OCI-LY1 (cell line): ENCODE measurements at regions not wholly inside any gene's neighbourhood (a gene's known extent, or its start where the extent isn't known, plus 50 kb on each side); places are given as distances from the start of the nearest gene placed in this dataset.

Experiments used
- CTCF ChIP-seq: fragments of 200-600 bp; sonication (generic), shearing (Covaris generic); IDR thresholded peaks from 2 replicates; pipeline ENCODE4 v1.5.1; 2017; ENCODE audit warnings: mild to moderate bottlenecking, antibody characterized with exemption, low read length, moderate library complexity, mixed read lengths
- EZH2 ChIP-seq: fragments of 200-600 bp; sonication (generic), shearing (Covaris generic); IDR thresholded peaks from 2 replicates; pipeline ENCODE4 v1.8.0; 2017; ENCODE audit warnings: borderline replicate concordance, mixed run types, mild to moderate bottlenecking, antibody characterized with exemption, low read length, moderate library complexity, mixed read lengths

DNA sequence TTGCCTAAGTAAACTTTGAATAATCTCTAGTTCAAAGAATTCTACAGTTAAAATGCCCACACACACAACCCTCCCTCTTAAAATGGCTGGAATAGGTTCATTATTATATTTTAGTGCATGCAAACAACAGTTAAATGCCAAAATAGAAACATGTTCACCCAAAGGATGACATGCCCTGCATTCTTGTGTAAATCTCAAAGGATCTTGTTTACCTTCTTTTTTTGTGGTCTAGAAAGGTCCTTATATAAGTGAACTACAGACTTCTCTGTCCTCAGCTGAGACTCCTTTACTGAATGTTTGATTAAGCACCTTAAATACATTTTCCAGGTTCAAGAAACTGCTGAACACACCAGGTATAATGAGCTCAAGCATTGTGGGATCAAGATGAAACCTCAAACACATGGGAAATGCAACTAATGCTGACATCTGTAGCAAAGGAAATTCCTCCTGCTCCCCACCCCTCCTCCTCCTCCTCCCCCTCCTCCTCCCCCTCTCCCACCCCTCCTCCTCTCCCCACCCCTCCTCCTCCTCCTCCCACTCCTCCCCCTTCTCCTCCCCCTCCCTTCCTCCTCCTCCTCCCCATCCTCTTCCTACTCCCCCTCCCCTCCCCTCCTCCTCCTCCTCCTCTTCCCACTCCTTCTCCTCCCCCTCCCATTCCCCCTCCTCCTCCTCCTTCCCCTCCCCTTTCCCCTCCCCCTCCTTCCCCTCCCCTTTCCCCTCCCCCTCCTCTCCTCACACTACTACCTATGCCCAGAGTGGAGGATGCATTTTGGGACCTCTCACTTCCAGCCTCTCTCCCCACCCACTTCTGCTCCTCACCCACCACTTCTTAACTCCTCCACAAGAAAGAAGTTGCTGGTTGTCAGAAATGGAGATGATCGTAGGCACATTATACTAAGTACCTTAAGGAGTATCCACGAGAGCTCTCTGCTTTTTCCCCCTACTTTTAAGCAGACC, 233.9 kb downstream of the MRPL39 start:
- TF ChIP-seq CTCF (no peak), EZH2 (no peak)
